Activated T-helper 2 cell treated with anti-CD3 and anti-CD28 coated beads, Interferon-gamma antibody, Interleukin-2, Interleukin-4, amounts not matched to agents 10 μg/mL and 5 μg/mL and 100 μg/mL, durations not matched to agents 14 hours and 24 hours and 36 hours (primary cell): ENCODE measurements at regions not wholly inside any gene's neighbourhood (a gene's known extent, or its start where the extent isn't known, plus 50 kb on each side); places are given as distances from the start of the nearest gene placed in this dataset.
"Not testable (repeated sequence)": the region's sequence is repeated elsewhere in the genome, so short reads cannot be mapped to it uniquely, and the experiment has no call there.

Source experiments
- DNase-seq: peaks from one replicate; pipeline ENCODE4 v3.0.0; 2021; ENCODE audit warnings: low spot score
- H3K27ac Mint-ChIP-seq: one replicate; pipeline ENCODE4 v1.8.0; 2021; ENCODE audit warnings: mixed read lengths
- H3K27me3 Mint-ChIP-seq: one replicate; pipeline ENCODE4 v1.8.0; 2021; ENCODE audit warnings: low read depth, mixed read lengths
- H3K36me3 Mint-ChIP-seq: one replicate; pipeline ENCODE4 v1.8.0; 2021; ENCODE audit warnings: low read depth, mixed read lengths
- H3K4me1 Mint-ChIP-seq: one replicate; pipeline ENCODE4 v1.8.0; 2021; ENCODE audit warnings: low read depth, mixed read lengths
- H3K4me3 Mint-ChIP-seq: one replicate; pipeline ENCODE4 v1.8.0; 2021; ENCODE audit warnings: low read depth, mild to moderate bottlenecking, moderate library complexity, mixed read lengths
- H3K9me3 Mint-ChIP-seq: one replicate; pipeline ENCODE4 v1.8.0; 2021; ENCODE audit warnings: mixed read lengths
- intact Hi-C: fragments of 100-400 bp; cut with micrococcal nuclease; formaldehyde crosslinking; loops from one replicate; pipeline ENCODE4 v1.15.1; 2023

DNA sequence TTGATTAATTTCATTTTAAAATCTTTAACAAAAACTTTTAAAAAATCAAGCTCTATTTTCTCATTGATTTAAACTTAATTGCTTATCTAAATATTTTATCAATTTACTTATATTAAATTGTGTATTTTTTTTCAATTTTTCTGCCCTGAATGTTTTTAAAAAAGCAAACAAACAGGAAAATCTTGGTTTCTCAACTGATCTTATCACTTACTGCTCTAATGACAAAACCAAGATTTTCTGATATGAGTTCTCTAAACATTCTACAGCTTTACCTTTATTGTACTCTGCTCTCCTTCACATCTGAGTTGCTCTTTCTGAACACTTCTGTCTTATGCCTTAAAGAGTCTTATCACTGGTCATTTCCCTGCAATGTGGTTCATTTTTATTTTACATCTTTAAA is 587.8 kb upstream of the BCHE start:
- DNase-seq = no peak
- no peaks in the 10 kb centered on the region for H3K36me3 Mint-ChIP-seq
- H3K4me1 Mint-ChIP-seq = no peaks in the 10 kb centered on the region
- peaks cover 52% of the 10 kb centered on the region for H3K9me3 Mint-ChIP-seq
- H3K27me3 Mint-ChIP-seq = no peaks in the 10 kb centered on the region
- no peak overlapping the region for H3K4me3 Mint-ChIP-seq
- intact Hi-C loops = no loop called here
- no peak overlapping the region for H3K27ac Mint-ChIP-seq

GRCh38 chr3:166423824-166424513 is 586.7 kb upstream of the BCHE start:
- intact Hi-C loops, DNase-seq, H3K4me3 Mint-ChIP-seq, H3K27ac Mint-ChIP-seq, H3K27me3 Mint-ChIP-seq, H3K36me3 Mint-ChIP-seq, H3K4me1 Mint-ChIP-seq: not testable (repeated sequence)
- H3K9me3 Mint-ChIP-seq = peaks cover 59% of the 10 kb centered on the region

GRCh38 chr3:166422556-166422955 is 585.3 kb upstream of the BCHE start:
- Mint-ChIP-seq H3K27ac (no peak overlapping the region), H3K9me3 (peaks cover 47% of the 10 kb centered on the region), H3K36me3 (no peaks in the 10 kb centered on the region), H3K4me3 (no peak overlapping the region), H3K27me3 (no peaks in the 10 kb centered on the region), H3K4me1 (no peaks in the 10 kb centered on the region)
- intact Hi-C loops = no loop called here
- DNase-seq = no peak

GRCh38 chr3:166420071-166420470 is 582.8 kb upstream of the BCHE start:
- no peaks in the 10 kb centered on the region for H3K27me3 Mint-ChIP-seq
- no peak overlapping the region for H3K4me3 Mint-ChIP-seq
- H3K4me1 Mint-ChIP-seq = no peaks in the 10 kb centered on the region
- H3K27ac Mint-ChIP-seq = no peak overlapping the region
- H3K36me3 Mint-ChIP-seq = no peaks in the 10 kb centered on the region
- intact Hi-C loops = no loop called here
- peaks cover 45% of the 10 kb centered on the region for H3K9me3 Mint-ChIP-seq
- DNase-seq = no peak

DNA sequence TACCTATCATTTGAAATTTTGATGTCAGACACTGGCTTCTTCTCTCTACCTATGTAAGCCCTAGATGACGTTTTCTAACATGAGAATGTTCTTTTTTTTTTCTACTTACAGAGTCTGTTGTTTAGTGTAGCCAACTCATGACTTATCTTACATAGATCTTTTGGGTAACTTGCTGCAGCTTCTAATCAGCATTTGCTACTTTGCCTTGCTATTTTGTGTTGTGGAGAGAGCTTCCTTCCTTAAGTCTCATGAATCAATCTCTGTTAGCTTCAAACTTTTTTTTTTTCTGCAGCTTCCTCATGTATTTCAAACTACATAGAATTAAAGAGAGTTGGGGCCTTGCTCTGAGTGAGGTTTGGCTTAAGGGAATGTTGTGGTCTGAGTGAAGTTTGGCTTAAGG is 568.7 kb upstream of the BCHE start:
- Mint-ChIP-seq H3K36me3 (no peaks in the 10 kb centered on the region), H3K27ac (no peak overlapping the region), H3K9me3 (peaks cover 13% of the 10 kb centered on the region), H3K4me3 (no peak overlapping the region), H3K4me1 (no peaks in the 10 kb centered on the region), H3K27me3 (no peaks in the 10 kb centered on the region)
- no peak for DNase-seq
- intact Hi-C loops = no loop called here

DNA sequence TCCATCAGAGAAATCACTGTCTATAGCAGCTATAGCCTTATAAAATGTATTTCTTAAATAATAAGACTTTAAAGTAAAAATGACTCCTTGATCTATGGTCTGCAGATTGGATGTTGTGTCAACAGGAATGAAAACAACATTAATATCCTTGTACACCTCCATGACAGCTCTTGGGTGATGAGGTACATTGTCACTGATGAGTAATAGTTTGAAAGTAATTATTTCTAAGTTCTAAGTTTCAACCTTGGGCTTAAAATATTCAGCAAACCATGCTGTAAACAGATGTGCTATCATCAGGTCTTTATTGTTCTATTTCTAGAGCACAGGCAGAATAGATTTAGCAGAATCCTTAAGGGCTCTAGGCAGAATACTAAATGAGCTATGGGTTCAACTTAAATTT is 568.2 kb upstream of the BCHE start:
- Mint-ChIP-seq H3K4me3 (no peak overlapping the region), H3K27me3 (no peaks in the 10 kb centered on the region), H3K9me3 (peaks cover 13% of the 10 kb centered on the region), H3K27ac (no peak overlapping the region), H3K36me3 (no peaks in the 10 kb centered on the region), H3K4me1 (no peaks in the 10 kb centered on the region)
- no peak for DNase-seq
- intact Hi-C loops = no loop called here

- Mint-ChIP-seq H3K4me1 (no peaks in the 10 kb centered on the region), H3K4me3 (no peak overlapping the region), H3K9me3 (peaks cover 36% of the 10 kb centered on the region), H3K36me3 (no peaks in the 10 kb centered on the region), H3K27ac (no peak overlapping the region), H3K27me3 (no peaks in the 10 kb centered on the region)
- DNase-seq = no peak
- intact Hi-C loops = no loop called here
Measured at GRCh38 chr3:166390303-166390702, 553.1 kb upstream of the BCHE start.

DNA sequence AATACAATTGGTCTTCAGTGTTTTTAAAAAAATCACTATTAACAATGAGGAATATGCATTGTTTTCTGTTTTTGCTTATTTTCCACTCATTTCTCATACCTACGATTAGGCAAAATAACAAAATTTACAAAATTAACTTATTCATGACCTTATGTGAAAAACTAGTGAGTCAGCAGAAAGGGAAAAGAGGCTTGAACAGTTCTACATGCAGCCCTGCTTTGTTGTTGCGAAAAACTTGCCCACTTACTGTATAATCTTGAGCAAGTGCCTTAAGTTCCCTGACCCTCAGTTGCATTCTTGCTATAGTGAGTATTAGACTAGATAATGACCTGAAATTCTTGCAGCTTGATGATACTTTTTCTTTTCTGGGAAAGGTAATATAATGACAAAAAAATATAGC is 551.1 kb upstream of the BCHE start:
- H3K4me1 Mint-ChIP-seq = no peaks in the 10 kb centered on the region
- H3K4me3 Mint-ChIP-seq = no peak overlapping the region
- H3K27ac Mint-ChIP-seq = no peak overlapping the region
- no peaks in the 10 kb centered on the region for H3K36me3 Mint-ChIP-seq
- no peak for DNase-seq
- no peaks in the 10 kb centered on the region for H3K27me3 Mint-ChIP-seq
- peaks cover 25% of the 10 kb centered on the region for H3K9me3 Mint-ChIP-seq
- intact Hi-C loops = no loop called here

GRCh38 chr3:166372571-166373106 is 535.4 kb upstream of the BCHE start:
- H3K36me3 Mint-ChIP-seq = no peaks in the 10 kb centered on the region
- no peak overlapping the region for H3K27ac Mint-ChIP-seq
- DNase-seq = no peak
- peaks cover 44% of the 10 kb centered on the region for H3K9me3 Mint-ChIP-seq
- H3K27me3 Mint-ChIP-seq = no peaks in the 10 kb centered on the region
- intact Hi-C loops = no loop called here
- no peaks in the 10 kb centered on the region for H3K4me1 Mint-ChIP-seq
- H3K4me3 Mint-ChIP-seq = no peak overlapping the region

GRCh38 chr3:166367947-166368533 is 530.8 kb upstream of the BCHE start:
- H3K4me1 Mint-ChIP-seq = no peaks in the 10 kb centered on the region

GRCh38 chr3:166362698-166363097 is 525.5 kb upstream of the BCHE start:
- Mint-ChIP-seq H3K27me3 (no peaks in the 10 kb centered on the region), H3K9me3 (peaks cover 8% of the 10 kb centered on the region), H3K36me3 (no peaks in the 10 kb centered on the region), H3K4me1 (no peaks in the 10 kb centered on the region), H3K4me3 (no peak overlapping the region), H3K27ac (no peak overlapping the region)
- no peak for DNase-seq
- intact Hi-C loops = no loop called here

More at GRCh38 chr3:166367947-166368533, 530.8 kb upstream of the BCHE start:
- Mint-ChIP-seq H3K27ac (no peak overlapping the region), H3K36me3 (no peaks in the 10 kb centered on the region), H3K27me3 (no peaks in the 10 kb centered on the region), H3K4me3 (no peak overlapping the region), H3K9me3 (peaks cover 24% of the 10 kb centered on the region)
- DNase-seq = no peak
- intact Hi-C loops = no loop called here

DNA sequence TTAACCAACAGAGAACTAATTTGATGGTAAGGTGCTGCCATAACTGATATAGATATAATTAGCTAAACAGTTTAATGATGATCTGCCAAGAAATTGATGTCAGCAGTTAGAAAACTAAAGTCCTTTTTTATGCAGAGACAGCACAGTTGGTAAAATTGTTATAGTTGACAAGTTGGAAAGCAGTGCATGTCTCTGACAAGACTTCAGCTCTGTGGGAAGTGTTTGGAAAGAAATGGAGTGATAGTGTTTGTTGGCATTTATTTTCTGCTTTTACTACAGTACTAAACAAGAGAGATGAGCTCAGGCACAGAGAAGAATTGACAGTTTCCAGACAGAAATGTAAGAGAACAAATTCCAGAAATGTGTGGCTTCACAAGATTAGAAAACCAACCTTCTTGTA is 523.5 kb upstream of the BCHE start:
- no peaks in the 10 kb centered on the region for H3K36me3 Mint-ChIP-seq
- no peaks in the 10 kb centered on the region for H3K4me1 Mint-ChIP-seq
- H3K27me3 Mint-ChIP-seq = no peaks in the 10 kb centered on the region
- H3K27ac Mint-ChIP-seq = no peak overlapping the region
- peaks cover 11% of the 10 kb centered on the region for H3K9me3 Mint-ChIP-seq
- intact Hi-C loops = no loop called here
- DNase-seq = no peak
- no peak overlapping the region for H3K4me3 Mint-ChIP-seq

GRCh38 chr3:166351461-166351860 is 514.2 kb upstream of the BCHE start:
- Mint-ChIP-seq H3K4me1 (no peaks in the 10 kb centered on the region), H3K27me3 (no peaks in the 10 kb centered on the region), H3K4me3 (no peak overlapping the region), H3K9me3 (peaks cover 27% of the 10 kb centered on the region), H3K36me3 (no peaks in the 10 kb centered on the region), H3K27ac (no peak overlapping the region)
- intact Hi-C loops = no loop called here
- no peak for DNase-seq
